Activated CD8-positive, alpha-beta memory T cell treated with anti-CD3 and anti-CD28 coated beads, Interleukin-2, amount 50 U/mL, for 4 hours (primary cell): ENCODE measurements at regions not wholly inside any gene's neighbourhood (a gene's known extent, or its start where the extent isn't known, plus 50 kb on each side); places are given as distances from the start of the nearest gene placed in this dataset.
"Not testable (repeated sequence)": the region's sequence is repeated elsewhere in the genome, so short reads cannot be mapped to it uniquely, and the experiment has no call there.

Experiments used
- DNase-seq: peaks from one replicate; pipeline ENCODE4 v3.0.0-alpha.2; 2020

DNA sequence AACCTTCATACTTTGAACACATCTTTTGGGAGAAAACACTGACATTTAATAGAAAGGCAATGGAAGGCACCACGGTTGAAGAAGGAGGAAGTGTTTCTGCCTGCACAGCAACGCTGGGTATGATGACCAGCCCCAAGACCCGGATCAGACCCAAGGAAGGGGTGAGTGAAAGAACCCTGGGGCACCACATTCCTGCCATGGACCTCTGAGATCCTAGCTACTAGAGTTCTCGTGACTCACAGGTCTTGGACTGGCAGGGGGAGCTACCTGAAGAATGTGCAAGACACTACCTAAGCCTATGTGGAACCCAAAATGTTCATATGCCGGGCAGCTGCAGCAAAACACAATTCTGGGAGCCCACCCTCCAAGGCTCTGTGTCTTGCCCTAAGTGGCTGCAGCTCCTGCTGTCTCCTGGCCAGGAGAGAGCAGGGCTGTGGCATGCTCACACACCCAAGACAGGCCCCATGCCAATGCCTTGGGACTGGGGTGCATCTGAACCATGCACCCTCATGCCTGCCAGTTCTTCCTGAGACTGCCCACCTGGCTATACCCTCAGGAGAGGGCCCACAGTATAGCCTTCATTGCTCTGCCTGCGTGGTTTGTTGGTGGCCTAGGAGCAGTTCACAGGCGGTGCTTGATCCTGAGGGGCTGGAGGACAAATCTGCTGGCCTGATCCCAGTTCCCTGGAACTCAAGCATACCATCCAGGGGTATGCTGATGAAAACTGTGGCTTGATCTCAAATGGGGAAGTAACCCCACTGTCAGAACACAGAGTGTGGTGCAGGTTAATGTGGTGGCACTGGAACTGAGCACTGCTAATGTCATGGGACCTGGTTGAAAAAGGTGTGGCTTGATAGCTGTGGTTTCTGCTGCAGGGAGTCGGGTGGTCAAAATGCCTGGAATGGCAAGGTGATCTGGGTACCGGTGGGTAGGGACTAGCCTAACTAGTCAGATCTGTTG is 353.3 kb upstream of the ARHGEF26 start:
- no peak for DNase-seq

GRCh38 chr3:153768561-153769469 is 352.4 kb upstream of the ARHGEF26 start:
- peak; percentile 38 for DNase-seq

DNA sequence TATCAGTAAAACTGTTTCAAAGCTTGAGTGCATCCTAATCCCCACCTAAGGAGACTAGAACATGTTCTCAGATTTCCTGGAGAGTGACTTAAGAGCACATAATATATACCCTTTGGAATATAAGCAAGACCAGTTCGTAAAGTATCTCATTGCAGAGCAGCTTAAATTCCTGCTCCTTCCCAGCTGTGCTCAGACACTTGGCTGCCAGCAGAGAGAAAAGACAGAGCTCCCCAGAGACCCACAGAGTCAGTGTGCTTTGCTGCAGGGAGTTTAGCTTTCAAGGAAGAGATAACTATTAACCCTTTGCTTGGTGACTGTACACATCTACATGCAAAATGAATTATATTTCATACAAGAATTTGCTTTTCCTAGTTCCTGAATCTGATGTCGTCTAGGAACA is 338.1 kb upstream of the ARHGEF26 start:
- DNase-seq, result no peak

- no peak for DNase-seq
Observed at GRCh38 chr3:153783741-153784480, 337.3 kb upstream of the ARHGEF26 start.

GRCh38 chr3:153785901-153786300 is 335.3 kb upstream of the ARHGEF26 start:
- DNase-seq, result no peak

- DNase-seq, result no peak
Observed at GRCh38 chr3:153789380-153789779, 331.8 kb upstream of the ARHGEF26 start.

DNA sequence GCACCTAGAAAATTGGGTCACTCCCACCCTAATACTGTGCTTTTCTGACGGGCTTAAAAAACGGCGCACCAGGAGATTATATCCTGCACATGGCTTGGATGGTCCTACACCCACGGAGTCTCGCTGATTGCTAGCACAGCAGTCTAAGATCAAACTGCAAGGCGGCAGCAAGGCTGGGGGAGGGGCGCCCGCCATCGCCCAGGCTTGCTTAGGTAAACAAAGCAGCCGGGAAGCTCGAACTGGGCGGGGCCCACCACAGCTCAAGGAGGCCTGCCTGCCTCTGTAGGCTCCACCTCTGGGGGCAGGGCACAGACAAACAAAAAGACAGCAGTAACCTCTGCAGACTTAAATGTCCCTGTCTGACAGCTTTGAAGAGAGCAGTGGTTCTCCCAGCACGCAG is 324.1 kb upstream of the ARHGEF26 start:
- DNase-seq, result not testable (repeated sequence)

GRCh38 chr3:153809097-153809496 is 312.1 kb upstream of the ARHGEF26 start:
- no peak for DNase-seq

DNA sequence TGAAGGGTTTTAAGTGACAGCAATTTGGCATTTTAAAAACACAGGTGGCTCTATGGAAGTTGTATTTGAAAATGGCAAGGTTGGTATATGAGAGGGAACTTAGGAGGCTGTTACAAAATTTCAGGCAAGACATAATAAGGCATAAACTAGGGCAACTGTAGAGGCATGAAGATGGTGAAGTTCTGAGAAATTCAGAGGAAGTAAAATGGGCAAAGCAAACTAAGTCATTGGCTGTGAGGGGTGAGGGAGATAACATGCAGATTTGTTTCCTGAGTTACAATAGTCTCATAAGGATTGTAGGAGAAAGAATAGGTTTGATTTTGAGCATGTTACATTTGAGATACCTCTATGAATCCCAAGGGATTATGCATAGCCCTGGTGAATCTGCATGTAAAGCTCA is 302.9 kb upstream of the ARHGEF26 start:
- no peak for DNase-seq

DNA sequence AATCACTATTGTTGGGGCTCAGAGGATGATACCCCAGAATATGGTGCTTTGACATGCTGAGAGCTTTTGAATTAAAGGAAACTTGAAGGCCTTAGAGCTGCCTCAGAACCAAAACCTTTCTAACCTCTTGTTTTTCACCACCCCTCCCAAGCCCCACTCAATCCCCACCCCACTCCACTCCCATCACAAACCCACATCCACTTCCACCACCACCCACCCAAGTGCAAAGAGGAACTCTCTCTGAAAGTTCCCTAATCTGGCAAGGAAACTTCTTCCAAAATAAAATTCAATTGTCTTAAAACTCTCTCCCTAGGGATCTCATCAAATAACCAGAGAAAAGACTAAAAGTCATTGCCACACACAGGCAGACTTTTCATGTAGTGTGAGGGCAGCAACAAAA is 301.2 kb upstream of the ARHGEF26 start:
- DNase-seq, result no peak

GRCh38 chr3:153828346-153828745 is 292.8 kb upstream of the ARHGEF26 start:
- DNase-seq, result not testable (repeated sequence)

DNA sequence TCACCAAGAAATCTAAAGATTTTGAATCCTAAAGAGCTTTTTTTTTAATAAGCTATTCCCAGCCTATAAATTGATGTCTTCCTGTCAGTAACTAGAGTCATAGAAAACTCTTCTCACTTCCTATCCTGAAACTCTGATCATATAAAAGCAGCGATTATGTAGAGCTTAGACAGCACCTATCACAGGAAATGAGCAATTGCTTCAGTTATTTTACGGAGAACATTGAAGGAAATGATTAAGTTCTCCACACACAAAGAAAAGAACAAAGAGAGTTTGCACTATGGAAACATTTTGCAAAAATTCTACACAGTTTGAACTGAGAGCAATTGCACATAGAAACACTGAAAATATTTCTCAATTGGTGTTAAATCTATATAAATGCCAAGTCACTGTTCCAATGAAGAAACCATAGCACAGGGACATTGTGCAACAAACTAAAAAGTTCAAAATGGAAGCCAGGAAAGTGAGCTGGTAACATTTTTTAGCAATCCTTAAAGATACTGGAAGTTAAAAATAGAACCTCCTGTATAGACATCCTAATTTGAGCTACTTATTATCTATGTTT is 291.5 kb upstream of the ARHGEF26 start:
- DNase-seq, result no peak

DNA sequence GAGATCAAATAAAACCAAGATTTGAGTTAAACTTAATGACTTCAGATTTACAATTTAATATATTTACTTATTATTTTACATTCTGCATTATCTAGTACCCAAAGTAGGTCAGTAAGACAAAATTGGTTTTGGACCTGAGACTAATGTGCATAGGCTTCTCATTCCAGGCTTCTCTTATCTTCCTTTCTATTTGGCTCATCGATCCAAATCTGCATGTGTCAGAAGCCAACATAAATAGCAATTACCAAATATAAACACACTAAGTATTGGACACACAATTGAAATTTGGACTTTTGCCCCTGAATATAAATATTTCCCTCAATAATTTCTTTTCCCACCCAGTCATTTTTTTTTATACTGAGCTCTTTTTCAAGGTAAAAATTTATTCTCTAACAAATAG is 290.6 kb upstream of the ARHGEF26 start:
- no peak for DNase-seq

DNA sequence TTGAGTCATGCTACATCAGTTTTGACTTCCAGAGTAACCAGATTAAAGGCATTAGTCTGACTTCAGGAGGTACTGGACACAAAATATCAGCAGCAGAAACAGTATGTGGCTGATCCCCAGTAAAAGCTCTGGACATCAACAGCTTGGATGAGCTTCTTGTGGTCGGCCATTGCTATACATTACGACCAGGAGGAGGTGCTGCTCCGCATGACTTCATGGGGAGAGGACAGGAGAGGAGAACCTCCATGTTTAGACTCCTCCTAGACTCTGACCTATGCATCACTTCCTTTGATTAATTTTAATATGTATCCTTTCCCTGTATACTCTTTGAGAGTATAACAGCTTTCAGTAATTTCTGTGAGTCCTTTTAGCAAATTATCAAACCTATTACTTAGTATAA is 285.6 kb upstream of the ARHGEF26 start:
- DNase-seq, result no peak

- no peak for DNase-seq
Observed at GRCh38 chr3:153840487-153840886, 280.7 kb upstream of the ARHGEF26 start.

DNA sequence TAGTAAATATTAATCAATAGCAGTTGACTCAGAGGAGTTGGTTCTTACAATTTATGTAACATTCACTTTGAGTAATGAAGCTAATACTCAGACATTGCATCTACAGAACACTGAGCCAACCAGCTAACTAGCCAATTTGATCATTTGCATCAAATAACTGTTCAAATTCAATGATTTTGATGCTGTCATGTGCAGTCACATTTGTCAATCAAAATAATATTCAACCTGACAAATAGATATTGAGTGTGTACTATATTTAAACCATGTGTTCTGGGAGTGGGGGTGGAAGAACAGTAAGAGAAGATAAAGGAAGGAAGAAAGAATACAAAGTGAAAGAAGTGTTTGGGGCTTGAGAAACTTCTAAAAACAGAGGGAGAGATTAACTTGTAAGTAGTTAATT is 277.2 kb upstream of the ARHGEF26 start:
- DNase-seq, result no peak

GRCh38 chr3:153845311-153845710 is 275.9 kb upstream of the ARHGEF26 start:
- DNase-seq, result no peak

GRCh38 chr3:153848702-153849101 is 272.5 kb upstream of the ARHGEF26 start:
- DNase-seq, result no peak

DNA sequence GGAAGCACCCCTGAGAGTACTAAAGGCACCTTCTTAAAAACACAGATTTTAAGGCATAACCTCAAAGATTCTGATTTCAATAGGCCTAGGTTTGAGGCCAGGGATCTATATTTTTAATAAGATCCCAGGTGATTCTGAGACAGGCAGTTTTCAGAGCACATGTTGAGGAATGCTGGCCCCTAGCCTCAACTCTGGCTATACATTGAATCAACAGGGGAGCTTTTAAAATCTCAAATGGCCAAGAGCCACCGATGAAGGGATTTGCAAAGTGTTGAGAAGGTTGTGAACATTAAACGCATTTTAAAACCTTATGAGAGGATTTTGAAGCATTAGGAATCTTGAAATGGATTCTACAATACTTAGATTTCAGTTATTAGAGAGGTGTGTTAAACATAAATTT is 268.8 kb upstream of the ARHGEF26 start:
- no peak for DNase-seq

DNA sequence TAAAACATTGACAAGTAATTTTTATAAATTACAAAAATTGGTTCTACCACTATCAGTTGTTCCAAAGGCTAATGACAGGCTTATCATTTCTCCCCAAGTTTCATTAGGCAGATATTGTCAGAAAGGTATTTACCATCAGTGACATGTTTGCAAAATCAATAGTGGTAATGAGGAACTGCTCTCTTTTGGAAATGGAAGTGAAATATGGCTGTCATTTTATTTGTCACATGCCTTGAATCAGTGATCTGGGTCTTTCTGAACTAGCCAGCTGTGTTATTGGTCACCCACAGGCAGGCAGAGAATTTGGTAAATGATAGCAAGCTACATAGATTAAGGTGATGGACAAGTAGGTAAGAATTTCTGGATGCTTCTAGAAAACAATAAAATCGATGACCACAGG is 268.0 kb upstream of the ARHGEF26 start:
- DNase-seq, result no peak

DNA sequence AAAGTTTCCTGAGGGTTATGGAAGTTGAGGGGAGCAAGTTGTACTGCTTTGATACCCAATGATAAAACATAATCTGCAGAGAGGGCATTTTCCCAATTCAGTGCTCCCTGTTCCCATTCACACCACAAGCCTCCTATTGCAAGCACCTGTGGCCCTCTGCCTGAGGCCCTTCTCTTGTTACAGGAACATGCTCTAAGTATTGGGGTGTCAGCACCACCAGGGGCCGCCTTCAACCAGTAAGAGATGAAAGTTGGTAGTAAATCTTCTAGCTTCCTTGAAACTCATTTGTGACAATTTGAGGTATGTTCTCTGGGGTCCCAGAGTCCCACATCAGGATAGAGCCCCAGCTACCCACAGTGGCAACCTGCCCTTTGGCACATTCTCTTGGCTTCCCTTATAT is 265.4 kb upstream of the ARHGEF26 start:
- no peak for DNase-seq

DNA sequence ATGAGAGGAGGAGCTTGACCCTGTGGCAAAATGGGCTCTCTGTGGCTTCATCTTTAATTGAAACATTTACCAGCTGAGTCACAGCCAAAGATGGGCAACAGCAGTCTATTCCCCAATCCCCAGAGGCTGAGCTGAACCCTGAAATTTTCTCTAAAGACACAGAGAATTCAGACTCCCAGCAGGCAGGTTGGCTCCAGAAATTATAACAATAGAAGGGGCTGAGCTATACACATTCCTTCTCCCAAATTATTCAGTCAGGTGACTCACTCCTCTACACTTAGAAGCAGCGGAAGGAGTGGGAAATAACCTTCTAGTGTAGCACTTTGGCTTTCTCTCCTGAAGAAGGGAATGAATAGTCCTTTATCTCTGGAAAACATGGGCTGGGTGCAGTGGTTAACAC is 264.3 kb upstream of the ARHGEF26 start:
- no peak for DNase-seq

- DNase-seq, result no peak
Observed at GRCh38 chr3:153864793-153865192, 256.4 kb upstream of the ARHGEF26 start.
